Stimulated activated naive CD4-positive, alpha-beta T cell (primary cell): ENCODE measurements at regions not wholly inside any gene's neighbourhood (a gene's known extent, or its start where the extent isn't known, plus 50 kb on each side); places are given as distances from the start of the nearest gene placed in this dataset.
"Not testable (repeated sequence)": the region's sequence is repeated elsewhere in the genome, so short reads cannot be mapped to it uniquely, and the experiment has no call there.

Experiments used
- DNase-seq, 6 experiments: peaks; one replicate each; lab custom pipeline; 2025; lab: John Stamatoyannopoulos, UW

DNA sequence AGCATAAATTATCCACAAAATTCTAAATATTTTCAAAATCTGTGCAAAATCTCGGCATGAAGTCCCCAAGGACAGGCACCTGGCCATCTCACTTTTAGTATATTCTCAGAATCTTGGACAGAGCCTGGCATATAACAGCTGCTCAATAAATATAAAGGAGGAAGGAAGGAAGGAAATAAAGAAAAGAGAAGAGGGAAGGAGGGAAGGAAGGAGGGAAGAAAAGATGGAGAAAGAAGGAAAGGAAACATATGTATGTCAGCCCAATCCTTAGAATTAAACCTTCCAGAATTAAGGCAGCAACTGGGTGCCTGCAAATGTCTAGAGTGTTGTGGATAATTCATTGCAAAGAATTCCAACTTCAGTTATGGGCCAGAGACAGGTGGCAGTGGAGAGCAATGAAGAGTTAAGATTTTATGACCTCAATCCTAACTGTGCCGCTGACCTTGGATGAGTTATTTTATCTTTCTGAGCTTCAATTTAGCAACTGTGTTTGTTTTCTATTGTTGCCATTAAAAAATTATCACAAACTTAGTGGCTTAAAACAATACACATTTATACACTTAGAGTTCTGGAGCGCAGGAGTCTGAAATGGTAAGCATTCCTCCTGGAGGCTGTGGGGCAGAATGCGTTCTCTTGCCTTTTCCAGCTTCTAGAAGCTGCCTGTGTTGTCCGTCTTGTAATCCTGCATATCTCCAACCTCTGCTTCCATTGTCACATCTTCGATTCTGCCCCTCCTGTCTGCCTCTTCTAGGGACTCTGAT is 200.9 kb upstream of the MSX2 start:
- no peak for DNase-seq

DNA sequence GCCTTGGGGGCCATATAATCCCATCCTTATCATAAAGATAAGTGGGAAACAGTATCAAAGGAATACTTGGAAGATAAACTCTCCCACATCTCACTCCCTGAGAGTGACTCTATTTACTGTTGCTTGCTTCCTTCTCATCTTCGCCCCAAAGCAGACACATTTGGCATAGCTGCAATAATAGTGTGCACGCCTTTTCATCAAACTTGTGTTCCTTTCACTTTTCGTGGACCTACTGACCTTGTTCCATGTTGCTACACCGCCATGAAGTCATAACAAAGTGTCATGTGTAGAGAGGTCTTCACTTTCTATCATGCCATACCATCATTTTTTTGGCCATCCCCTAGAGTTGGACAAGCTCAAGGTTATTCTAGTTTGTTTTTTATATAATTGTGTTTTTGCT is 200.0 kb upstream of the MSX2 start:
- no peak for DNase-seq

DNA sequence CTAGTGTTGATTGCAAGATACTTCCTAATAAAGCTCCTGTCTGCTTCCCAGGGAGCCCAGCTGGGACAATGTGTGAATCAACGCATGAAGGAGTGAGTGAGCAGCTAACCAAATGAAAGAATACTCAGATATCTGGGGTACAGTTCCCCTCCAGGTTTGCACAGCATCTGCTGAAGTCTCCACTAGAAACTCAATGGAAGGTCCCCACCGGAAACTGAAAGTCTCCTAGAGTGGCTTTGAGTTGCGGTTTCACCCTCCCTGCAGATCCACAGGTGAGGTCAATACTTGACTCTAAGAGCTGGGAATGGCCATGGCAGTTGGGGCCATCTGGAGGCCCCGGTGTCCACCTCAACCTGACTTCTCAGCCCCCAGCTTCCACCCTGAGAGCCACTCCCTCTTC is 198.2 kb upstream of the MSX2 start:
- no peak for DNase-seq

DNA sequence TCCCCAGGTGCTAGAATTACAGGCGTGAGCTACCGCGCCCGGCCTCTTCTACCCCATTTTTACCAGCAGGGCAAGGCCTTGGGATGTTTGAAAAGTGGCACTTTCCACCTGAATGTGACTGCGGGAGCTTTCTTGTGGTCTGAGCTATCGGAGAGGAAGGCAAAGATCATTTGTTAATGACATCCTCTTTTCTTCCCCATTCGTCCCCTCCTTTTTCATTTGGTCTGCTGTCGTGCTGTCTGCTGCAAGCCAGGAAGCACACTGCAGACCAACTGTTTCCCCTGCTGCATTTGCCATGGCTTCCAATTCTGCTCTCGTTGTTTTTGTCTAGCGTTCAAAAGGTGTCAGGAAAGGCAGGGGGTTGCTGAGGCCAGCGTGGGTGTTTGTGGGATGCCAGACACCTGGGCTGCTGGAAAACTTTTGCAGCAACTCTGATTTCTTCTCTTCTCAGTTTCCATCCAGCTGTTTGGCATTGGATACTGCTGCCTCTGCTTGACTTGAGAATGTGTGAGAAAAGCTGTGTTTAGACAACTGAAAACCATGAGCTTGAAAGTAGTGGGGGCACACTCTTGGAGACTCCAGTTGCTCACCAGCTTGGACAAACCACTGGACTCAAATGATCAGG is 196.4 kb upstream of the MSX2 start:
- DNase-seq: no peak

DNA sequence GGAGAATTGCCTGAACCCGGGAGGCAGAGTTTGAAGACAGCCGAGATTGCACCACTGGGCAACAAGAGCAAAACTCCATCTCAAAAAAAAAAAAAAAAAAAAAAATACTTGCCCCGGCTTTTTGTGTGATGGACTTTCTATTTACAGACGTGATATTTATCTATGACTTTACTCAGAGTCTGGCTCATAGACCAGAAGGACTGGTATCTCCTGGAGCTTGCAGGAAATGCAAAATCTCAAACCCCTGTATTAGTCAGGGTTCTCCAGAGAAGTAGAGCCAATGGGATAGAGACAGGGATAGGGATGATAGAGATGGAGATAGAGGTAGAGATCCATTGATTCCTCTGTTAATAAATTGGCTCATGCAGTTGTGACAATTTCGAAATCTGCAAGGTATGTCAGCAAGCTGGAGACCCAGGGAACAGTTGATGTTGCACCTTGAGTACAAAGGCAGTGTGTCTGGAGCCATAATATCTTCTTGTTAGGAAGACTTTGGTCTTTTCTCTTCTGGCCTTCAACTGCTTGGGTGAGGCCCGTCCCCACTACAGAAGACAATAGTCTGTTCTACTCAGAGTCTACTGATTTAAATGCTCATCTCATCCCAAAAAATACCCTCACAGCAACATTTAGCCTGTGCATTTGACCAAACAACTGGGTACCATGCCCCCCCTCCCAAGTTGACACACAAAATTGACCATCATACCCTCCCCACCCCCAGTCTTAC is 195.4 kb upstream of the MSX2 start:
- no peak for DNase-seq

DNA sequence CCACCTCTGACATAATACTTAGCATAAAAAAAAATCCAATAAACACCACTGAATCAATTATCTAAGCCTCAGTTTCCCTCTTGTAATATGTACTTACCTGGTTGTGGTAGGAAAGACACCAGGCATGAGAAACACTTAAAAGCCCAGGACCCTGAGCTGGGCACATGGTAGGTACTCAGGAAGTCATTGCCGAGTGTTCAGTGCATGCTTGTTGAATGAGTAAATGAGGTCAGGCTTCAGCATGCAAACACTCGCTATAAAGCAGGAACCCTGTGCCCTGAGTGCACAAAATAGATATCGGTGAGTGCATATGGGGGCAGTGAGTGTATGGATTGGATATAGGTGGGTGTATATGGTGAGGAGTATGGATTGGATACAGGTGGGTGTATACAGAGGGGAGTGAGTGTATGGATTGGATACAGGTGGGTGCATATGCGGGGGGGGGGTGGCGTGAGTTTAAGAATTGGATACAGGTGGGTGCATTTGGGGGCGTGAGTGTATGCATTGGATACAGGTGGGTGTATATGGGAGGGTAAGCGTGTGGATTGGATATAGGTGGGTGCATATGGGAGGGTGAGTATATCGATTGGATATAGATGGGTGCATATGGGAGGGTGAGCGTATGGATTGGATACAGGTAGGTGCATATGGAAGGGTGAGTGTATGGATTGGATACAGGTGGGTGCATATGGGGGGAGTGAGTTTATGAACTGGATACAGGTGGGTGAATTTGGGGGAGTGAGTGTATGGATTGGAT is 194.3 kb upstream of the MSX2 start:
- DNase-seq: no peak

DNA sequence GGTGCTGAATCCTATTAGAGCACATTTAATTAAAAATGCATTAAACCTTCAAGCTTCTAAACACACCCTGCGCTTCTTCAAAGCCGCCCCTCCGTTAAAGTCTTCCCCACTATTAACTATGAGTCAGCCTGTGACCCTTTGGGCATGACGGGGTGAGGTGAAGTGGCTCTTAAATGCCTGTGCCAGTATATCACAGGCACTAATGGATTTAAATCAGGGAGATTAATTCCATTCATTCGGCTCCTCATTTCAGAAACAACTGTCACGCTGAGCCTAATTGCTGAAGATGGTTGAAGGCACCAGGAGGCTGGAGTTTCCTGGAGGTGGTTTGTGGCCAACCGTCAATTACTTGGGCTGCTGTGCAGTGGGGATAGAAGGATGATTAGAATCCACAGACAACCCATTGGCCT is 192.6 kb upstream of the MSX2 start:
- DNase-seq: no peak

DNA sequence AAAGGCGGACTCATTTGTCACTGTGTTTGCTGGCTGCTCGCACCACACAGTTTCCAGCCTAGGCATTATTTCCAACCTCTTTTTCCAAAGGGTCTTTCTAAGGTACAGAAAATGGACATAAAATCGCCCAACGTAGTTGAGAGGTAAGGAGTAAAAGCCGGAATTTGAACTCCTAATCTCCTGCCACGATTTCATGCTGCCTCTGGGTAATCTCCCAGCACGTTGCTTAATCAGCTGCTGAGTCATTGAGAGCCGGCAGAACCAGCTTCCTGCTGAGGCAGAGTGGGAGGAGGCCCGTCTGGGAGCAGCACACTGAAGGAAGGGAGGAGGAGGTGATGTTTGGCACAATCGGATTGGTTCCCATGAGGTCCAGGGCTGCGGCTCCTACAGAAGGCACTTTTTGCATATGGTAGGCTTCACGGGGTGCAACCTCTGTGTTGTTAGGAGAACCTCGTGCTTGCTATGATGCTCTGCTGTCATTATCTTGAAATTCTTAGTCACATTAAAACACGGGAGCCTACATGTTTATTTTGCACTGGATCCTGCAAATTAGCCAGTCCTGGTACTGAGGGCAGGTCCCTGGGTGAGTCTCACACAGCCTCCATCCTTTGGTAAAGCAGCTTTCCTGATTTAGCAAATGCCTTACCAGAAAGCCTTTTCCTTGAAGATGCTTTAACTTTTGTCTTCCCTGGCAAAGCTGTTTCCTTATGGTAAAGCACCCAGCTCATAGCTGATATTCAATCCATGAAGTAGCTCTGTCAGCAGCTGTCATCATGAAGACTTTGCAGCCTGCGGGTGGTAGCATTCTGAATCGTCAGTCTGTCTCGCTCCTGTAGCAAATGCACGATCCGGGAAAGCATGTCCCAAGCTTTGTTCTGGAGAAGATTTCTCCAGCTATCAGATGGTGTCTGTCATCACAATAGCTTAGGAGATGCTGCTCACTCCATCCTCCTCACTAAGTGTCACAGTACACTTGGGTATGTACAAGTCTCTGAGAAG is 191.6 kb upstream of the MSX2 start:
- DNase-seq: no peak

DNA sequence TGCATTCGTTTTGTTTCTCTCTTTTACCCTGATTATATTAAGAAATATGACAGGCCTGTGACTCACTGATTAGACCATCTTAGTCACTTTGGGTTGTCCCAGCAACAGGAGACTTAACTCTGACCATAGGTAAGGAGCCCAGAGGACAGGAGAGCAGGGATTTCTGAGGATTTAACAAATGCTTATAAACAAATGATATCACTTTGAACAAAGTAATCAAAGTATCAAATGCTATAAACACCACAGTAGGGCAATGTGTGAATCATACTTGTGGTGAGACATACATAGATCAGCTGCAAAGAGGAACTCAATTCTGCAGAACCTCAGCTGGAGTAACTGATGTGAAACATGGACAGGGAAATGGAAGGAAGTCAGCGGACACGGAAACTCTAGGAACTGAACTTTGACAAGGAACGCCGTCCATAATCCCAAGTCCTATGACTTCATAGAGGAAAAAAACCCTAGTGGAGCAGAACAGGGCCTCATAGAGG is 190.6 kb upstream of the MSX2 start:
- DNase-seq: no peak

DNA sequence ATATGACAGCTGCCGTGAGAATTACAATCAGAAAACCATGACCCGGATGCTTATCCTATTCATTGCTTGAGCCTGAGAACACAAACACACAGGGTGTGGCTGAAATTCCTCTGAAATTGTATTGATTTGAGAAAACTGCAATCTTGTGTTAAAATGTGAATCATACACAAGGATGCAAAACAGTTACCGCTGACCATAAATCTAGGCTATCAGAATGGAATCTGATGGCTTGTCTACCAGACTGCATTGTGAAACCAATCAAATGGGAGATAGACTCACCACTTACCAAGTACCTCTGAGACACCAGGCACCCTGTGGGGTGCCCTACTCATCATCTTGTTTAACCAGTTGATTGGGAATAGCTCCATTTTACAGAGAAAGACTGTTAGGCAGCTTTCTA is 188.7 kb upstream of the MSX2 start:
- DNase-seq: no peak

DNA sequence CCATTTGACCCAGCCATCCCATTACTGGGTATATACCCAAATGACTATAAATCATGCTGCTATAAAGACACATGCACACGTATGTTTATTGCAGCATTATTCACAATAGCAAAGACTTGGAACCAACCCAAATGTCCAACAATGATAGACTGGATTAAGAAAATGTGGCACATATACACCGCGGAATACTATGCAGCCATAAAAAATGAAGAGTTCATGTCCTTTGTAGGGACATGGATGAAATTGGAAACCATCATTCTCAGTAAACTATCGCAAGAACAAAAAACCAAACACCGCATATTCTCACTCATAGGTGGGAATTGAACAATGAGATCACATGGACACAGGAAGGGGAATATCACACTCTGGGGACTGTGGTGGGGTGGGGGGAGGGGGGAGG is 184.6 kb upstream of the MSX2 start:
- DNase-seq: not testable (repeated sequence)

DNA sequence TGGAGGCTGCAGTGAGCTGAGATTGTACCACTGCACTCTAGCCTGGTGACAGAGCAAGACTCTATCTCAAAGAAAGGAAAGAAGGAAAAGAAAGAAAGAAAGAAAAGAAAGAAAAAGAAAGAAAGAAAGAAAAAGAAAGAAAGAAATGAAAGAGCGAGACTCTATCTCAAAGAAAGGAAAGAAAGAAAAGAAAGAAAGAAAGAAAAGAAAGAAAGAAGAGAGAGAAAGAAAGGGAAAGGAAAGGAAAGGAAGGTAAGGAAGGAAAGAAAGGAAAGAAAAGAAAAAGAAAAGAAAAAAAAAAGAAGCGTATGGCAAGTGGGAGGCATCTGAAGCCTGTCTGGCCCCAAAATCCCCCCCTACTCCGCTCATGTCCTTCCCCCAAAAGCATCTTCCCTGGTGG is 182.3 kb upstream of the MSX2 start:
- no peak for DNase-seq

DNA sequence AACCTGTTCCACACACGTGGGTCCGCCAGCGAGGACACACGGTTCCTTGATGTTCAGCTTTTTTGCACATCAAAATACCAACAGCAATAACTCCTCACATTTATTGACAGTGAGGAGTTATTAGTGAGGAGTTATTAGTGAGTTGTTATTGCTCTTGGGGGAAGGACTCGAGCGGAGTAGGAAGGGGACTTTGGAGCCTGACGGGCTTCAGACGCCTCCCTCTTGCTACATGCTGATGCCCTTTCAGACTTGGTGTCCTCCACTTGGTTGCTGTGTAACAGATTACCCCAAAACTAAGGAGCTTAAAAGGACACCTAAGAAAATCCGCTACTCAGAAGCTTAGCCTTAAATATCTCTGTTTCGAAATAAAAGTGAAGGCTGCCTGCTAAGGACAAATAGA is 181.9 kb upstream of the MSX2 start:
- no peak for DNase-seq

DNA sequence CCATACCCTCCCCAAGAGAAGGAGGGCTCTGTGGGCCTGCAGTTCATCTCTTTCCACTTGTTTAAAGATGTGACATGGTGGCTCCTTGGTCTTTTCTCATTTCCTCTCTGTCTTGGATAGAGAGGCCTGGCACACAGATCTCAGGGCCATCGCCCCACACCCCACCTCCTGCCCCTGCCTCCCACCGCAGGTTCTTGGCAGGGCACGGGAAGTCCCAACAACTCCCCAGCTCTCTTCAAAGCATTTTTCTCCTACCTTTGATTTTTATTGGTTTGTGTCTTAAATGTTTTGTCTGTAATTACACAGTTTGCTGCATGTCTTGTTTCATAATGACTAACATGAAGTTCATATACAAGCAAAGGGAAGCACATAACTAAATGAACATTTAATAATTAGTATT is 178.5 kb upstream of the MSX2 start:
- no peak for DNase-seq

DNA sequence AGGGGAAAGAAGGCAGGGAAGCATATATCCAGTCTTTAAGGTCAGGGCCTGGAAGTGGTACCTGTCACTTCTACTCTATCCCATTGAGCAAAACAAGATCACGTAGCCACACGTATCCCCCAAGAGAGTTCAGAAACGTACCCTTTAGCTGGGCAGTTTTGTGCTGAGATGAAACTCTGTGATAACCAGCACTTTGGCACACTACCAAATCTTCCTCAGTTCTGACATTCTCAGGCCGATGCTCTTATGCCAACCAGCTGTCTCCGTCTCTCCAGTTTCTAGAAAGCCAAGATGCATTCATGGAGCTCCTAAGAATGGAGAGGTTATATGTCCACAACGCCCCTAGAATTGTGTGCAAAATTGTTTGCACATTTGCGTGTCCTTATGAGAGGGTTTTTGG is 176.6 kb upstream of the MSX2 start:
- no peak for DNase-seq

DNA sequence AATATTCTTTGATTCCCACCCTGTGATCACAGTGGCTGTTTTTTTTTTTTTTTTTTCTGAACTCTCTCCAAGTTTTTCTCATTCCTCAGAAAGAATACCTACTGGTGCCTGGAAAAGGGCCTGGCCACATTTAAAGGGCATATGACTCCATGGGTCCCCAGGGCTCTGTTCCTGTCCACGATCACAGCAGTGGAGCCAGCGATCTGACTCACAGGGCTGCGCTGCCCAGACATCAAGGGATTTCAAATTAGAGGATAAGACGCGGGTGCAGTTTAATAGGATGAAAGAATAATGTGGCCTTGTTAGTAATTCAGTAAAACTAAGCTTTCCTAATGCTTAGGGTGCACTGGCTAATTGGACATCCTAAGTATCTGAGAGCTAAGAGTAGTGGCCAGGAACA is 175.1 kb upstream of the MSX2 start:
- DNase-seq: no peak

DNA sequence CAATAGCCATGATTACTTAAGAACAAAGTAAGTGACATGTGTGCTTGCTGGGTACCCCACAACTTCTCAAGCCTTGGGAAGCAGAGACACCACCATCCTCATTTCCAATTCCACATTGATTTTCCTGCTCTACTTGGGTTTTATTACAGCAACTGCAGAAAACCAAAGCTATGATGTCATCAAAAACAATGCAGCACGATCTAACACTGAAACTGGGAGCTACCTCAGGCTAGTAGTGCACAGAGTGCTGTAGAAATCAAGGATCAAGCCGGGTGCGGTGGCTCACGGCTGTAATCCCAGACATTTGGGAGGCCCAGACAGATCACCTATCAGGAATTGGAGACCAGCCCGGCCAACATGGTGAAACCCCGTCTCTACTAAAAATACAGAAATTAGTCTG is 174.4 kb upstream of the MSX2 start:
- DNase-seq: no peak

DNA sequence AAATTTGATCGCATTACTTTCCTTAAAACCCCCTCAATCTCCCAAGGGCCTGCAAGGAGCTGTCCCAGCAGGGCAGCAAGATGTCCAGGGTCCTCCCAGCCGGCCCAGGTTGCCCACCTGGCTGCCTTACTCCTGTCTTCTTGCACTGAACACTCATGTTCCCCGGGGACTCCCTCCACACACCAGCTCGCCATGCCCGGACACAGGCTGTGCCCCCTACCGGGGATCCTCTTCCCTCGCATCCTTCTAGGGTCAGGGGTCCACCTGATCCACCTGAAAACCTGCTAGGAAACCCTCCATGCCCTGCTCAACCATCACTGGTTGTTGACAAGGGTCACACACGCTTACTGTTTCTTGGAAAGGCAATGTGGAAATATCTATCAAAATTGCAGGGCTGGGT is 172.0 kb upstream of the MSX2 start:
- DNase-seq: no peak

DNA sequence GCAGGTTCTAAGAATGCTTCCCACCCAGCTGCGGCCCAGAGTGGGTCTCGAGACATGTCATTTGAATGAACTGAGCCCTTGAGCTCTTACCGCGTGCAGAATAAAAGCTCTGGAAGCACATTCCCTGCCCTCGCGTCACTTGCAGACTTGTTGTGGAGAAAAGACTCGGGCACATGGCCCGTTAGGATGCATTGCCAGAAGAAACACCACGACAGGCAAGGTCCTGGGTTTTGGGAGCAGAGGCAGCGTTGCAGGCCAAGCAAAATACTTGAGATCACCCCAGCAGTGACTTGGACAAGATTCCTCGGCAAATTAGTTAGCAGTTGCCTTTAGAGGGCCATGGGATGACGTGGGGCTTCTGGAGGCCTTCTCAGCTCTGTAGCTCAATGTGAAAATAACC is 170.8 kb upstream of the MSX2 start:
- no peak for DNase-seq

DNA sequence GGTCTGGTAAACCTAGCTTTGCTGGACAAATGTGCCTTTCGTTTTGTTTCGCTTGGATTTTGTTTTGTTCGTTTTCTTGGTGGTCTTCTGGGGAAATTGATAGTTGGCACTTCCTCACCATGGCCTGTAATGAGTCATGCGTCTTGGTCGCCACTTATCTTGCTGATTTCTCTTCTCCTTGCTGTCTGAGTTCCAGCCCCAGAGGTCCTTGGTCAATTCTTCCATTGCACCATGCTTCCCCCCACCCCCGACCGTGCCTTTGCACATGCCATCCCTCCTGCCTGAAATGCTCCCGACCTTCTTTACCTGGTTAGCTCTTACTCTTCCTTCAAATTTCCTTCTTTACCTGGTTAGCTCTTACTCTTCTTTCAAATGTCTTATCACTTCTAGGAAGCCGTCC is 168.7 kb upstream of the MSX2 start:
- no peak for DNase-seq

DNA sequence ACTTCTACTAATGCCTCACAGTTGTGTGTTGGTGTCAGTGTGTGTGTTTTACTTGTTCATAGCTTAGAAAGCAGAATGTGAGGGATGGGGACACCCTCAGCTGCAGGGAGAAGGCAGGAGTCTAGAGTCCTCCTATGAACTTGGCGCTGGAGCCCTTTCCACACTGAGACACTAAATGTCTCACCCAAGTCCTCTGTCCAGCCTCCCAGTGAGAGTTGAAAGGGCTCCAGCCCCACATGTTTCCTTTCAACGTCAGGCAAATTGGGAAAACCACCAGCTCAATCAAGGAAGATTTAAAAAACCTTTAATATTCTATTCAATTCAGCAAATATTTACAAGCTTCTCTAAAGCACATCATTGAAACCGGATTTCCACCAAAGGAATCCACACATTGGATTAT is 167.6 kb upstream of the MSX2 start:
- DNase-seq: no peak
